Liver (tissue), 8 donors: ENCODE measurements at regions not wholly inside any gene's neighbourhood (a gene's known extent, or its start where the extent isn't known, plus 50 kb on each side); places are given as distances from the start of the nearest gene placed in this dataset.

Experiments used
- DNase-seq: peaks from one replicate; pipeline ENCODE4 v3.0.0-alpha.2; 2017; ENCODE audit warnings: low spot score
- H3K27ac ChIP-seq, 2 donors: one replicate each; pipeline ENCODE4 v1.7.0; 2013; ENCODE audit warnings: inconsistent platforms in 2 of 2, low read length in 2 of 2, control low read depth in 1 of 2, low read depth in 1 of 2, mild to moderate bottlenecking in 1 of 2
- H3K27me3 ChIP-seq, 4 donors: one replicate each; pipeline versions ENCODE4 v1.6.1 to v1.7.0; 2013; ENCODE audit warnings: low read length in 3 of 4, inconsistent platforms in 1 of 4, mild to moderate bottlenecking in 1 of 4, moderate library complexity in 1 of 4; ENCODE audit not compliant: control insufficient read depth in 4 of 4, insufficient read depth in 4 of 4
- H3K36me3 ChIP-seq, 4 donors: one replicate each; pipeline versions ENCODE4 v1.6.1 to v1.7.0; 2013; ENCODE audit warnings: low read length in 3 of 4, mild to moderate bottlenecking in 3 of 4, low read depth in 1 of 4, moderate library complexity in 1 of 4; ENCODE audit not compliant: control insufficient read depth in 4 of 4, insufficient read depth in 3 of 4
- H3K4me1 ChIP-seq, 4 donors: one replicate each; pipeline versions ENCODE4 v1.6.1 to v1.7.0; 2013; ENCODE audit warnings: low read length in 3 of 4, mild to moderate bottlenecking in 3 of 4, moderate library complexity in 1 of 4; ENCODE audit not compliant: control insufficient read depth in 4 of 4, insufficient read depth in 4 of 4
- H3K4me3 ChIP-seq, 3 donors: one replicate each; pipeline versions ENCODE4 v1.6.1 to v1.7.0; 2013; ENCODE audit warnings: low read length in 3 of 3, control low read depth in 1 of 3, low read depth in 1 of 3, mild to moderate bottlenecking in 1 of 3
- H3K9ac ChIP-seq, 2 donors: one replicate each; pipeline ENCODE4 v1.7.0; 2013; ENCODE audit warnings: low read length in 2 of 2, mild to moderate bottlenecking in 2 of 2, moderate library complexity in 2 of 2, control low read depth in 1 of 2, low read depth in 1 of 2
- H3K9me3 ChIP-seq, 4 donors: one replicate each; pipeline versions ENCODE4 v1.6.1 to v1.7.0; 2013; ENCODE audit warnings: low read length in 3 of 4; ENCODE audit not compliant: control insufficient read depth in 4 of 4
- EGR1 ChIP-seq, 2 donors: IDR thresholded peaks; 2 replicates each; pipeline ENCODE4 v1.6.1; 2016 to 2018; ENCODE audit warnings: antibody characterized with exemption in 2 of 2, low read depth in 2 of 2
- FOXA2 ChIP-seq: IDR thresholded peaks from 2 replicates; pipeline ENCODE4 v1.6.1; 2016; ENCODE audit warnings: antibody characterized with exemption
- HNF4A ChIP-seq, 2 donors: conservative IDR thresholded peaks; 2 replicates each; pipeline ENCODE4 v1.6.1; 2016; ENCODE audit warnings: antibody characterized with exemption in 2 of 2, mild to moderate bottlenecking in 2 of 2
- HNF4G ChIP-seq: IDR thresholded peaks from 2 replicates; pipeline ENCODE4 v1.6.1; 2016; ENCODE audit warnings: antibody characterized with exemption
- JUND ChIP-seq, 2 donors: IDR thresholded peaks; 2 replicates each; pipeline ENCODE4 v1.6.1; 2016; ENCODE audit warnings: antibody characterized with exemption in 2 of 2
- RAD21 ChIP-seq, 2 donors: IDR thresholded peaks; 2 replicates each; pipeline ENCODE4 v1.6.1; 2016; ENCODE audit warnings: antibody characterized with exemption in 2 of 2, mild to moderate bottlenecking in 2 of 2
- RXRA ChIP-seq, 2 donors: IDR thresholded peaks; 2 replicates each; pipeline ENCODE4 v1.6.1; 2017 to 2018; ENCODE audit warnings: antibody characterized with exemption in 2 of 2, mild to moderate bottlenecking in 1 of 2
- SP1 ChIP-seq: IDR thresholded peaks from 2 replicates; pipeline ENCODE4 v1.6.1; 2018; ENCODE audit warnings: antibody characterized with exemption, mild to moderate bottlenecking
- TAF1 ChIP-seq: conservative IDR thresholded peaks from 2 replicates; pipeline ENCODE4 v1.6.1; 2016; ENCODE audit warnings: antibody characterized with exemption, mild to moderate bottlenecking
- YY1 ChIP-seq: IDR thresholded peaks from 2 replicates; pipeline ENCODE4 v1.6.1; 2016; ENCODE audit warnings: antibody characterized with exemption, mild to moderate bottlenecking
- WGBS: extraction: QIAGEN DNeasy Blood & Tissue Kit; methylation state at CpG from one replicate; pipeline ENCODE4 v1.1.7; 2013; 5-methylcytosine and 5-hydroxymethylcytosine counted together
- TF ChIP-seq, protein P1 (sequence below): IDR thresholded peaks from 2 replicates; pipeline ENCODE4 v1.6.1; 2016; ENCODE audit warnings: antibody characterized with exemption, mild to moderate bottlenecking
- TF ChIP-seq, protein P2 (sequence below): IDR thresholded peaks from 2 replicates; pipeline ENCODE4 v1.6.1; 2016; ENCODE audit warnings: antibody characterized with exemption
- TF ChIP-seq, protein P3 (sequence below): fragments of 150-350 bp; IDR thresholded peaks from 2 replicates; pipeline ENCODE4 v1.5.1; 2017; ENCODE audit warnings: improper control_type of control experiment, low read depth, low read length; ENCODE audit not compliant: missing input control
- TF ChIP-seq, protein P4 (sequence below): IDR thresholded peaks from 2 replicates; pipeline ENCODE4 v1.6.1; 2016; ENCODE audit warnings: antibody characterized with exemption
- TF ChIP-seq, protein P5 (sequence below): IDR thresholded peaks from 2 replicates; pipeline ENCODE4 v1.6.1; 2016; ENCODE audit warnings: antibody characterized with exemption
- donor health status: healthy.
- donor health status: healthy.
- donor health status: healthy.
- donor health status: healthy.
- donor health status: healthy.

DNA sequence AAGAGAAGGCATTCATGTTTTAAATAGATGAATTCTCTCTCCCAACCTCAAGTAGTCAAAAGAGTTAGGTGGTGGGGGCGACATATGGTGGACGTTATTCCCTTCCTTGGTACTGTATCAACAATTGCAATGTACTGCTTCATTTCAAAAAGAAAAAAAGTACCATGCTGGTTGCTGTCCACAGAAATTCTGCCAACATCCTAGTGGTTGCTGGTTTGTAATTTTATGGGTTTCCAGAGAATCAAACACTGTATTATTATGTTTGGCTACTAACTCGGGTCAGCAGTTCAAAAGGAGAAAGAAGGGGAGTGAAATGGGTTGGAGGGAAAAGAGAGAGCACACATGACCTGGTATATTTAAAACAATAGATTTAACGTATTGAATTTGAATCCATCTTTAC is 61.1 kb upstream of the KCNJ16 start (continued):
- TF ChIP-seq, protein P1, sequence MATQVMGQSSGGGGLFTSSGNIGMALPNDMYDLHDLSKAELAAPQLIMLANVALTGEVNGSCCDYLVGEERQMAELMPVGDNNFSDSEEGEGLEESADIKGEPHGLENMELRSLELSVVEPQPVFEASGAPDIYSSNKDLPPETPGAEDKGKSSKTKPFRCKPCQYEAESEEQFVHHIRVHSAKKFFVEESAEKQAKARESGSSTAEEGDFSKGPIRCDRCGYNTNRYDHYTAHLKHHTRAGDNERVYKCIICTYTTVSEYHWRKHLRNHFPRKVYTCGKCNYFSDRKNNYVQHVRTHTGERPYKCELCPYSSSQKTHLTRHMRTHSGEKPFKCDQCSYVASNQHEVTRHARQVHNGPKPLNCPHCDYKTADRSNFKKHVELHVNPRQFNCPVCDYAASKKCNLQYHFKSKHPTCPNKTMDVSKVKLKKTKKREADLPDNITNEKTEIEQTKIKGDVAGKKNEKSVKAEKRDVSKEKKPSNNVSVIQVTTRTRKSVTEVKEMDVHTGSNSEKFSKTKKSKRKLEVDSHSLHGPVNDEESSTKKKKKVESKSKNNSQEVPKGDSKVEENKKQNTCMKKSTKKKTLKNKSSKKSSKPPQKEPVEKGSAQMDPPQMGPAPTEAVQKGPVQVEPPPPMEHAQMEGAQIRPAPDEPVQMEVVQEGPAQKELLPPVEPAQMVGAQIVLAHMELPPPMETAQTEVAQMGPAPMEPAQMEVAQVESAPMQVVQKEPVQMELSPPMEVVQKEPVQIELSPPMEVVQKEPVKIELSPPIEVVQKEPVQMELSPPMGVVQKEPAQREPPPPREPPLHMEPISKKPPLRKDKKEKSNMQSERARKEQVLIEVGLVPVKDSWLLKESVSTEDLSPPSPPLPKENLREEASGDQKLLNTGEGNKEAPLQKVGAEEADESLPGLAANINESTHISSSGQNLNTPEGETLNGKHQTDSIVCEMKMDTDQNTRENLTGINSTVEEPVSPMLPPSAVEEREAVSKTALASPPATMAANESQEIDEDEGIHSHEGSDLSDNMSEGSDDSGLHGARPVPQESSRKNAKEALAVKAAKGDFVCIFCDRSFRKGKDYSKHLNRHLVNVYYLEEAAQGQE, result no peak
- no peak for TF ChIP-seq FOXA2
- TF ChIP-seq, protein P2, sequence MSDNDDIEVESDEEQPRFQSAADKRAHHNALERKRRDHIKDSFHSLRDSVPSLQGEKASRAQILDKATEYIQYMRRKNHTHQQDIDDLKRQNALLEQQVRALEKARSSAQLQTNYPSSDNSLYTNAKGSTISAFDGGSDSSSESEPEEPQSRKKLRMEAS, result no peak
- TF ChIP-seq YY1, result no peak

DNA sequence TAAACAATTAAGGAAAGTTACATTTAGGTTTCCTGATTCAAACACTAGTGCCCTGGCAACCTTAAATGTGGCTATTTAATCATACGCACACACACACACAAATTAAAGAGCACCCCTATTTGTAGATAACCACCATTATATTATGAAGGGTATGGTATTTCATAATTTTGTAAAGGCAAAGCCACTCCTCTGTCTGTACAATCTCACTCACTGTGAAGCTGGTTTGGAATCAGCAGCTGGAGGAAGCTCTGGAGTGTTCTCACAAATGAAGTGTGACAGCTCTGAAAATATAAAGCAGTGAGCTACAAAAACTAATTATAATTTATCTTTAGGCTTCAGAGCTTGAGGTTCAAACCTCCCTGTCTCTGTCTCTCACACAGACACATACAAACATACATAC is 57.9 kb upstream of the KCNJ16 start:
- no peak for DNase-seq
- Histone ChIP-seq H3K4me1 (no peaks in the 10 kb centered on the region), H3K36me3 (no peaks in the 10 kb centered on the region), H3K4me3 (no peak overlapping the region), H3K27ac (no peak overlapping the region), H3K9me3 (no peaks in the 10 kb centered on the region), H3K27me3 (peaks cover 0 to 3% (median 0%) of the 10 kb centered on the region in 4 donors), H3K9ac (no peak overlapping the region)
- WGBS, result 92% methylated on average over 1 of the region's 1 CpG
- no peak for TF ChIP-seq EGR1 (IDR thresholded peaks at IDR 0.05; ENCODE audit: low read depth in 2 of 2)

DNA sequence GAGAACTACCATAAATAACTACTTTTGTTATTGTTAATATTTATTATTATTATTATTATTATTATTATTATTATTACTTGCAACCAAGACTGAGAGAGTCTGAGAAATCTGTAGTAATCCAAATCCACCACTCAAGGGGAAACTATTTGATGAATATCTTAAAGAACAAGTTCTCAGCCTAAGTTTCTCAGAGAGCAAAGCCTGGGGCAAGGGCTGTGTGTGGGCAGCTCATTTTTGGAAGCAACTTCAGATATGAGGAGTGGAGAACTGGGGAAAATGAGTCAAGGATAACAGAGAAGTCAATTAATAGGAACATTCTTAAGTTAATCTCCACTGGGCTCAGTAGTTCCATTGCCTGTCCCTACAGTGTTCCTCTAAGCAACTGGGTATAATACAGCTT is 57.1 kb upstream of the KCNJ16 start:
- no peak for DNase-seq
- no peak overlapping the region for H3K27ac ChIP-seq
- H3K36me3 ChIP-seq, result no peaks in the 10 kb centered on the region
- H3K27me3 ChIP-seq, result peaks cover 0 to 3% (median 0%) of the 10 kb centered on the region in 4 donors
- TF ChIP-seq HNF4G (no peak), RAD21 (IDR thresholded peaks at IDR 0.05) (no peak), JUND (IDR thresholded peaks at IDR 0.05) (no peak), SP1 (no peak)
- TF ChIP-seq, protein P3, sequence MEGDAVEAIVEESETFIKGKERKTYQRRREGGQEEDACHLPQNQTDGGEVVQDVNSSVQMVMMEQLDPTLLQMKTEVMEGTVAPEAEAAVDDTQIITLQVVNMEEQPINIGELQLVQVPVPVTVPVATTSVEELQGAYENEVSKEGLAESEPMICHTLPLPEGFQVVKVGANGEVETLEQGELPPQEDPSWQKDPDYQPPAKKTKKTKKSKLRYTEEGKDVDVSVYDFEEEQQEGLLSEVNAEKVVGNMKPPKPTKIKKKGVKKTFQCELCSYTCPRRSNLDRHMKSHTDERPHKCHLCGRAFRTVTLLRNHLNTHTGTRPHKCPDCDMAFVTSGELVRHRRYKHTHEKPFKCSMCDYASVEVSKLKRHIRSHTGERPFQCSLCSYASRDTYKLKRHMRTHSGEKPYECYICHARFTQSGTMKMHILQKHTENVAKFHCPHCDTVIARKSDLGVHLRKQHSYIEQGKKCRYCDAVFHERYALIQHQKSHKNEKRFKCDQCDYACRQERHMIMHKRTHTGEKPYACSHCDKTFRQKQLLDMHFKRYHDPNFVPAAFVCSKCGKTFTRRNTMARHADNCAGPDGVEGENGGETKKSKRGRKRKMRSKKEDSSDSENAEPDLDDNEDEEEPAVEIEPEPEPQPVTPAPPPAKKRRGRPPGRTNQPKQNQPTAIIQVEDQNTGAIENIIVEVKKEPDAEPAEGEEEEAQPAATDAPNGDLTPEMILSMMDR, result no peak
- no peaks in the 10 kb centered on the region for H3K9me3 ChIP-seq
- no peak overlapping the region for H3K4me3 ChIP-seq
- H3K9ac ChIP-seq, result no peak overlapping the region
- no peaks in the 10 kb centered on the region for H3K4me1 ChIP-seq

DNA sequence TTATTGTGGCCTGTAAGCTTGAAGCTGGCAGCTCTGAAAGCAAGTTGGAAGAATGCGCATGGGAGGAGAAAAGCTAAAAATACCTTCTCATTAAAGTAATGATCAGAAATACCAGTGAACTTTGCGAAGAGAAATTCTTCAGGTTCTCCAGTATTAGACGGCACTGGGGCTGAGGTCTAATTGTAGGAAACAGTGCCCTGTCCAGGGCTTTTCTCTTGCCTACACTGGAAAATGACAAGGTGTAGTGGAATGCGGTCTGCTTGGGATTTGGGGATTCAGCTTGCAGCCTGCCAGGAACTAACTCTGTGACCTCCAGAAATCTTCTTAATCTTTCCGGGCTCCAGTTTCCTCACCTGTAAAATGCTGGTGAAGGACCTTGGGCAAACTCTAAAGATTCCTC is 53.3 kb upstream of the KCNJ16 start:
- 90% methylated on average over 5 of the region's 5 CpGs for WGBS
- H3K4me1 ChIP-seq, result no peaks in the 10 kb centered on the region
- no peaks in the 10 kb centered on the region for H3K9me3 ChIP-seq
- H3K27me3 ChIP-seq, result peaks cover 0 to 3% (median under 1%) of the 10 kb centered on the region in 4 donors
- H3K9ac ChIP-seq, result no peak overlapping the region
- H3K36me3 ChIP-seq, result no peaks in the 10 kb centered on the region
- no peak overlapping the region for H3K4me3 ChIP-seq
- H3K27ac ChIP-seq, result no peak overlapping the region
- no peak for DNase-seq
- TF ChIP-seq TAF1 (no peak), HNF4A (conservative IDR thresholded peaks at IDR 0.05) (no peak), FOXA2 (no peak), YY1 (no peak), RXRA (IDR thresholded peaks at IDR 0.05) (no peak), SP1 (no peak), EGR1 (IDR thresholded peaks at IDR 0.05; ENCODE audit: low read depth in 2 of 2) (no peak), RAD21 (IDR thresholded peaks at IDR 0.05) (no peak)
- TF ChIP-seq, protein P4, sequence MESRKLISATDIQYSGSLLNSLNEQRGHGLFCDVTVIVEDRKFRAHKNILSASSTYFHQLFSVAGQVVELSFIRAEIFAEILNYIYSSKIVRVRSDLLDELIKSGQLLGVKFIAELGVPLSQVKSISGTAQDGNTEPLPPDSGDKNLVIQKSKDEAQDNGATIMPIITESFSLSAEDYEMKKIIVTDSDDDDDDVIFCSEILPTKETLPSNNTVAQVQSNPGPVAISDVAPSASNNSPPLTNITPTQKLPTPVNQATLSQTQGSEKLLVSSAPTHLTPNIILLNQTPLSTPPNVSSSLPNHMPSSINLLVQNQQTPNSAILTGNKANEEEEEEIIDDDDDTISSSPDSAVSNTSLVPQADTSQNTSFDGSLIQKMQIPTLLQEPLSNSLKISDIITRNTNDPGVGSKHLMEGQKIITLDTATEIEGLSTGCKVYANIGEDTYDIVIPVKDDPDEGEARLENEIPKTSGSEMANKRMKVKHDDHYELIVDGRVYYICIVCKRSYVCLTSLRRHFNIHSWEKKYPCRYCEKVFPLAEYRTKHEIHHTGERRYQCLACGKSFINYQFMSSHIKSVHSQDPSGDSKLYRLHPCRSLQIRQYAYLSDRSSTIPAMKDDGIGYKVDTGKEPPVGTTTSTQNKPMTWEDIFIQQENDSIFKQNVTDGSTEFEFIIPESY, result no peak
- TF ChIP-seq, protein P5, sequence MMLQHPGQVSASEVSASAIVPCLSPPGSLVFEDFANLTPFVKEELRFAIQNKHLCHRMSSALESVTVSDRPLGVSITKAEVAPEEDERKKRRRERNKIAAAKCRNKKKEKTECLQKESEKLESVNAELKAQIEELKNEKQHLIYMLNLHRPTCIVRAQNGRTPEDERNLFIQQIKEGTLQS, result no peak
- TF ChIP-seq, protein P1, result no peak
